Hematopoietic multipotent progenitor cell treated with erythropoietin and hydrocortisone succinate and interleukin-3 and kit ligand, for 17 days (in vitro differentiated cells): ENCODE measurements at regions not wholly inside any gene's neighbourhood (a gene's known extent, or its start where the extent isn't known, plus 50 kb on each side); places are given as distances from the start of the nearest gene placed in this dataset.
A peak's percentile ranks its signal among the peaks of the same experiment; 100 is the strongest.
"Not testable (repeated sequence)": the region's sequence is repeated elsewhere in the genome, so short reads cannot be mapped to it uniquely, and the experiment has no call there.

Experiments used
- DNase-seq: peaks from one replicate; pipeline ENCODE4 v3.0.0-alpha.2; 2015; ENCODE audit warnings: low spot score

- DNase-seq, result no peak
Observed at GRCh38 chr6:99668036-99668705, 61.5 kb downstream of the PRDM13 start.

GRCh38 chr6:99689916-99690685, 83.5 kb downstream of the PRDM13 start:
- DNase-seq, result no peak

- not testable (repeated sequence) for DNase-seq
Observed at GRCh38 chr6:99702287-99702686, 95.7 kb downstream of the PRDM13 start.

- DNase-seq, result no peak
Observed at GRCh38 chr6:99709062-99709461, 102.4 kb downstream of the PRDM13 start.

- DNase-seq, result no peak
Observed at GRCh38 chr6:99711302-99711701, 104.7 kb downstream of the PRDM13 start.

- no peak for DNase-seq
Observed at GRCh38 chr6:99711925-99712324, 105.3 kb downstream of the PRDM13 start.

GRCh38 chr6:99712519-99712918, 105.9 kb downstream of the PRDM13 start:
- no peak for DNase-seq

GRCh38 chr6:99722043-99722442, 115.4 kb downstream of the PRDM13 start:
- not testable (repeated sequence) for DNase-seq

GRCh38 chr6:99730237-99730636, 123.6 kb downstream of the PRDM13 start:
- DNase-seq, result not testable (repeated sequence)

GRCh38 chr6:99736302-99736701, 129.7 kb downstream of the PRDM13 start:
- no peak for DNase-seq

GRCh38 chr6:99739526-99739925, 132.9 kb downstream of the PRDM13 start:
- DNase-seq, result no peak

GRCh38 chr6:99741092-99741491, 134.5 kb downstream of the PRDM13 start:
- no peak for DNase-seq

- no peak for DNase-seq
Observed at GRCh38 chr6:99743647-99744046, 137.0 kb downstream of the PRDM13 start.

GRCh38 chr6:99745651-99746050, 139.0 kb downstream of the PRDM13 start:
- no peak for DNase-seq

- peak; percentile 79 for DNase-seq
Observed at GRCh38 chr6:99746261-99746895, 139.7 kb downstream of the PRDM13 start.

- no peak for DNase-seq
Observed at GRCh38 chr6:99761711-99762110, 155.1 kb downstream of the PRDM13 start.

- no peak for DNase-seq
Observed at GRCh38 chr6:99768166-99768565, 161.5 kb downstream of the PRDM13 start.

GRCh38 chr6:99779631-99780555, 173.3 kb downstream of the PRDM13 start:
- DNase-seq, result no peak

GRCh38 chr6:99780556-99780885, 173.9 kb downstream of the PRDM13 start:
- DNase-seq, result no peak

GRCh38 chr6:99789767-99790166, 183.1 kb downstream of the PRDM13 start:
- DNase-seq, result no peak

GRCh38 chr6:99790679-99791078, 184.0 kb downstream of the PRDM13 start:
- DNase-seq, result no peak

- DNase-seq, result no peak
Observed at GRCh38 chr6:99801805-99802204, 192.2 kb downstream of the MCHR2 start.
